NCI-H2196 treated with DMSO at 0.1 percent for 48 hours (cell line): ENCODE measurements at regions not wholly inside any gene's neighbourhood (a gene's known extent, or its start where the extent isn't known, plus 50 kb on each side); places are given as distances from the start of the nearest gene placed in this dataset.
"Not testable (repeated sequence)": the region's sequence is repeated elsewhere in the genome, so short reads cannot be mapped to it uniquely, and the experiment has no call there.

Experiments
- DNase-seq: peaks from one replicate; lab custom pipeline; 2025; ENCODE audit not compliant: unreplicated experiment; lab: John Stamatoyannopoulos, UW

GRCh38 chr16:21533474-21533873 is 65.9 kb upstream of the METTL9 start:
- not testable (repeated sequence) for DNase-seq

- not testable (repeated sequence) for DNase-seq
Measured at GRCh38 chr16:21534561-21534960, 64.8 kb upstream of the METTL9 start.

GRCh38 chr16:21535201-21535600 is 64.2 kb upstream of the METTL9 start:
- DNase-seq = not testable (repeated sequence)

GRCh38 chr16:21536740-21537139 is 62.6 kb upstream of the METTL9 start:
- DNase-seq = not testable (repeated sequence)

GRCh38 chr16:21537598-21537997 is 61.8 kb upstream of the METTL9 start:
- not testable (repeated sequence) for DNase-seq

GRCh38 chr16:21539107-21539618 is 60.2 kb upstream of the METTL9 start:
- not testable (repeated sequence) for DNase-seq

- DNase-seq = not testable (repeated sequence)
Measured at GRCh38 chr16:21540770-21541433, 58.5 kb upstream of the METTL9 start.

- DNase-seq = not testable (repeated sequence)
Measured at GRCh38 chr16:21541611-21542051, 57.7 kb upstream of the METTL9 start.

- not testable (repeated sequence) for DNase-seq
Measured at GRCh38 chr16:21542075-21542474, 57.3 kb upstream of the METTL9 start.

- not testable (repeated sequence) for DNase-seq
Measured at GRCh38 chr16:21542491-21543124, 56.8 kb upstream of the METTL9 start.

- DNase-seq = not testable (repeated sequence)
Measured at GRCh38 chr16:21543151-21543836, 56.1 kb upstream of the METTL9 start.

- not testable (repeated sequence) for DNase-seq
Measured at GRCh38 chr16:21545664-21546326, 53.6 kb upstream of the METTL9 start.

- not testable (repeated sequence) for DNase-seq
Measured at GRCh38 chr16:21549396-21549795, 50.0 kb upstream of the METTL9 start.
